ENCODE measurements at regions not wholly inside any gene's neighbourhood (a gene's known extent, or its start where the extent isn't known, plus 50 kb on each side); places are given as distances from the start of the nearest gene placed in this dataset.

DNA sequence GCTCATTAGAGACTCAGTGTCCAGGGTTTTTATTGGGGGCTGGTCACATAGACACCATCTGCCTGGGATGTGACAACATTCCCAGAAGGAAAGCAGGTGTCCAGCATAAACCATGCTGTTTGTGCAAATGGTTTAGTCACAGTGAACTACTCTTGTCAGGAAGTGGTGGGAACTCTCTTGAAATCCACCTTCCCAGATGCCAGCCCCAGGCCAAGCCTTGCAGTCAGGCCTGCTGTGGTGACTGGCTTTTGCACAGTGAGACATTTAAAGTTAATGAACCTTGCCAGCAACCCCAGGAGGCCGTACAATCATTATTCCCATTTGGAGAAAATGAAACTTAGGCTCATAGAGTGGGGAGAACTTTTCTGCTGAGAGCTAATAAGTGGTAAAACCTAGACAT lies 242.5 kb upstream of the KCNG1 start:
- DNase-seq: no peak

DNA sequence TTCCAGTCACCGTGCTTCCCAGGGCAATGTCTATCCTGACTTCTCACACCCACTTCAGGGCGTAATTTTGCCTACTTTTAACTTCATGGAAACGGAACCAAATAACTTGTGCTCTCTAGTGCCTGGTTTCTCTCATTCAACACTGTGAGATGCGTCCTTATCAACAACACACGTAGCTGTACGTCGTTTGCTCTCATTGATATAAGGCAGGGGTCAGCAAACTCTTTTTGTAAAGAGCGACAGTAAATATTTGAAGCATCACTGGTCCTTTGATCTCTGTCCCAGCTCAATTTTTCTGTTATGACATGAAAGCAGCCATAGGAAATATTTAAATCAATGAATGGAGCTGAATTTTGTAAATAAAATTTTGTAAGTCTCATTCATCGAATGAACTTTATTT lies 239.3 kb upstream of the KCNG1 start:
- no peak for DNase-seq

DNA sequence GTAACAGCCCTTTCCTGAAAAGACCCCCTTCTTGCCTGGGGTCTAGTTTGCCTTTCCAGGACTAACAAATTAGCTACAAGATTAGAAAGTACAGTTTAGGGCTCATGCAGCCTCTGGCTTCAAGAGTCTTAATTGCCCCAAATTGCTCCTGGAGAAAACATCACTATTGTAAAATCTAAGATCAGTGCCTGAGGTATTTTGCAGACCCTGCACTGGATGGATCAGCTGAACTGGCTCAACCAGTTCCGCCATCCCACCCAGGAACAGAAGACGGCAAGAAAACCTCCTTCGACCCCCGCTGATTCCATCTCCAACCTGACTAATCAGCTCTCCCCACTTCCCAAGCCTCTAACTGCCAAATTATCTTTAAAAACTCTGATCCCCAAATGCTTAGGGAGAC lies 236.5 kb upstream of the KCNG1 start:
- DNase-seq: no peak

DNA sequence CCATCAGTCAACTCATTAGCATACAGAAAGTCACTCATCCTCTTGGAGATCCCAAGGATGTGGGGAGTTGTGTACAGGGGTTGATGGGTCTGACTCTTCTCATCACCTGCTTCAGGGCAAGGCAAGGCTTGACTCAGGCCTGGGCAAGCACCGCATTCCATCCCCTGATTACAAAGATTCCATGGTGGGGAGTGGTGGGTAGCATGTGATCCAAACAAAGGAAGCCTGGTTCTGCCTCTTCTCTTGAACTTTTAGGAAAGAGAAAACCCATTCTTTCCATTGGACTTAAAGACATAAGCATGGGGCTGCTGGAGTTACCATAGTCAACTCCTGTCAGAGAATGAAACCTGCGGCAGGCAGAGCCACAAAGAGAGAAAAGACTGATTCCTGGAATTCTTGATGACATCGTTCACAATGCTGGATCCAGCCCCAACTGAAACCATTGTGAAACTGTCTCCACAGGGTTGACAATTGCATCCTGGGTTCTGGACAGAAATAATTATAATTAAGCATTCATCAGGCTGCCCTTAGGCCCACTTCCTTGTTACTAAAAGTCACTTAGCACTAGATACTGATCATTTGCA lies 235.8 kb upstream of the KCNG1 start:
- no peak for DNase-seq

DNA sequence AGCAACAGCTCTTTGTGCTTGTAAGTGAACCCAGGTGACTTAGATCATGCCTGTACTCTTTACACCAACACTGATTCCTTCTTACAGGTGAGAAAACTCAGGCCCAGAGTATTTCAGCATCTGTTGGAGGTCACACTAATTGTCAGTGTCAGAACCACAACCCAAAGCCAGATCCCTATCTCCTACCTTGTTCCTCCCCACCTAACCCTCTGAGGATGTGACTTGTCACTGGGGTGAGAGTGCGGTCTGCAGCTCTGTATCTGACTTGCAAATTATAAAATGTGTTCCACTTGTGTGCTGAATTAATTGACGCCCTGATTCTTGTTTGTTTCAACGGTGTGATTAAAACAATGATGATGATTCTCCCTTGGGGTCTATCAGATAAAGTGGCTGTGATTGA lies 232.5 kb upstream of the KCNG1 start:
- no peak for DNase-seq

DNA sequence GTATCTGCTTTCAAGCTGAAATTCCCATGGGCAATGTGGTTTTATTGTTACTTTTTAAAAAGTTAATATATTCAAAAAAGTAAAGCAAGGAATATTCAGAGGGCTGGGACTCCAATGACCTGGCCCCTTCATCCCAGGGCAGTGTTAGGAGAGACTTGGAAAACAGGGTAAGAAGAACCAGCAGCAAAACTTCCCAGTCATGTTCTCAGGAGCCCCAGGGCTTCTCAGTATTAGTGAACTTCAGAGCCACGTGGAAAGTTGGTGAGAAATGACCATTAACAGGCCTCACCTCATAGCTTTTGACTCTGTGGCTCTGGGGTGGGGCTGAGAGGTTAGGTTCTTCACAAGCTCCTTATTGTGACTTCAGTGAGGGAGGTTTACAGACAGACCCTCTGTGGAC lies 230.4 kb upstream of the KCNG1 start:
- DNase-seq: no peak

DNA sequence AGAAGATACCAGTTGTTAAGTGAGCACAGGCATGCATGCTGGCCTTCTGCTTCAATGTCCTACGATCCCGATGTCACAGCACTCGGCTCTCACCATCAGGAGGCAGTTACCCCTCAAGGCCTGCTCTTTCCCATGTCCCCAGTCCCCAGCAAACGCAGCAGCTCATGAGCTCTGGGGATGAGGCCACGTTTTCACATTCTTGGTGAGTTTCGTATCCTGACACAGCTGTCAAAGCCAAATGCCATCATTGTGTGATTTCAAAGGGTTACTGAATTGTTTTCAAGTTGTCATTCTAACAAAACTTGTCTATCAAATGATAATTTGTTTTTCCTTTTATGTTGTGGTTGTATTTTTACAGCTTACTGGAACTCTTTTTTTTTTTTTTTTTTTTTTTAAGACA lies 226.9 kb upstream of the KCNG1 start:
- DNase-seq: no peak

DNA sequence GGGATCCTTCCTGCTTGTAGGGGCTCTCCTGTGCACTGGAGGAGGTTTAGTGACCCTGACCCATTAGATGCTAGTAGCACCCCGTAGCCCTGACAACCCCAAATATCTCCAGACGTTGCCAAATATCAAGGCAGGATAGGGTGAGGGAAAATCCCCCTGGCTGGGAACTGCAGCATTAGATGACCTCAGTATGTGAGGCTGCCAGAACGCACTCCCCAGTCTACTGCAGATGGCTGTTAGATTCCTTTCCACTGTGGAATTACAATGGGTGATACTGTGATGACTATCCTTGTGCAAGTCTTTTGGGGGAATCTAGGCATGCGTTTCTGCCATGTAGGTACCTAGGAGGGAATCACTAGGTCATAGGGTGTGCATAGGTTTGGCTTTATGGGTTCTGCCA lies 226.3 kb upstream of the KCNG1 start:
- DNase-seq: no peak

DNA sequence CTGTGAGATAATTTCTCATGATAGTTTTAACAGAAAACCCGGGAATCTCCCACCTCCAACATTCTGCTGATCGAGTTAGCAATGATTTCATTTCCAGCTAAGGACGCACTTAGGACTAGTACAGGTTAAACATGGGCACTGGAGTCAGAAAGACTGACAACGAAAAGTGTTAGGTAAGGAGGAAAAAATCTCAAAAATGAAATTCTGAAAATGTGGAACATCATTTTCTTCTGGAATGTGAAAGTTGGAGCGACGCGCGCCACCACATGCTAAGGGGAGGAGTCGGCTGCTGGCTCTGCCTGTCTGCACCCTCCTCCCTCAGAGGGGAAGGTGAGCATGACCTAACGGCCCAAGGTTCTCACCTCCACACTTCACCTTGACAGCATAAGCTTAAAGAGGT lies 221.6 kb upstream of the KCNG1 start:
- no peak for DNase-seq

DNA sequence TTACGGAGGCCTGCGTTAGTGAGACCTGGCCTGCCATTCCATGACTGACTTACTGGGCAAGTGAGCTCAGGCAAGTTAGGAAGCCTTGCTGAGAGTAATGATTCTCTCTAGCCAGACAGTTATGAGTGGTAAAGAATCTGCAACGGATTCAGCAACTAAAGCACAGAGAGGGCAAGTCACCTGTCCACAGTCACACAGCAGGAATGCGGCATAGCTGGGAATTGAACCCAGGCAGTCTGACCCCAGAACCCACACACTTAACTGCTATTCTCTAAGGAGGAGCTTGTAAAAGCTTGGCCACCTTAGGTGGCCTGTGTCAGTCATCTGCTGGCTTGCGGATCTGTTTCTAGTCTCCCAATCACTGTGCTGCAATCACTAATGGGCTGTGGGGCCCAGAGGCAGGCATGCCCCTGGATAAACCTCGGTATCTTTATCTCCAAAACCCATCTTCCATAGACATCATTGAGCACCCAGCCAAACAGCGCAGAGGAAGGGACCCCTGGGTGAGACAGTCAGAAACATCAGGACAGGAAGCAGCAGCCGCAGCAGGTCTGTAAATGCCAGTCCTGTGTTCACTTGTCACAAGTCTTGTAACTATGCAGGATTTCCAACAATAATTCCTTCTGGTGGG lies 215.9 kb upstream of the KCNG1 start:
- DNase-seq: no peak

DNA sequence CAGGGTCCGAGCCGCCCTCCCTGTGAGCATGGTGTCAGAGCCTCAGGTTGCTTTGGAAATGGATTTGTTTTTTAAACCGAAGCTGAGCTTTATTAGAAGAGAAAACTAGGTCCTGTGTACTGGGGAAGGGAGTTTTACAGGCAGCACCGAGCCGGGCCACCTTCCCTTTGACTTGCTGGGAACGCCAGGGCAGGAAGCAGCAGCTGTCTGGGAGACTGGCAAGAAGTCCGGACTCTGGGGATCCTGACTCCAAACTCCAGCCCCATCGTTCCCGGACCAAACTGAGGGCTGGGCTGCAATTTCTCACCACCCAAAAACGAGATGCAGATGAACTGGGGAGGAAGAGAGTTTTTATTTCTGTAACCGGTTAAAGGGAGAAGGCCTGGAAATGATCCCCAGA lies 214.9 kb upstream of the KCNG1 start:
- no peak for DNase-seq

DNA sequence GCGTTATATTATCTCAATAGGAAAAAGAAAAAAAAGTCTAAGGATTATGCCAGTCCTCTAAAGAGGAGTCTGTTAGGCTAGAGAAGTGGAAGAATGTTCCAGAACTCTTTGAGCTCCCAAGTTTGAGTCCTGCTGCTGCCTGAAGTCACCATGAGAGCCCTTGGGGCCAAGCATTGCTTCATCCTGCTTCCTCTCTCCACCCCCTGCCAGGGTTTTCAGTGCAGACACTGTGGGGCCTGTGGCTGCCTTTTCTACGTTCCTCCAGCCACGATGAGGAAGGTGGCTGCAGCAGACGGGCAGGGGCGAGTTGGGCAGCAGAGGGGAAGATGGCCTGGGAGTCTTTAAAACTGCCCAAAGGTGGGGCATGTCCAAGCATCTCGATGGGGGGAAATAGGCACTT lies 214.4 kb upstream of the KCNG1 start:
- DNase-seq: no peak

DNA sequence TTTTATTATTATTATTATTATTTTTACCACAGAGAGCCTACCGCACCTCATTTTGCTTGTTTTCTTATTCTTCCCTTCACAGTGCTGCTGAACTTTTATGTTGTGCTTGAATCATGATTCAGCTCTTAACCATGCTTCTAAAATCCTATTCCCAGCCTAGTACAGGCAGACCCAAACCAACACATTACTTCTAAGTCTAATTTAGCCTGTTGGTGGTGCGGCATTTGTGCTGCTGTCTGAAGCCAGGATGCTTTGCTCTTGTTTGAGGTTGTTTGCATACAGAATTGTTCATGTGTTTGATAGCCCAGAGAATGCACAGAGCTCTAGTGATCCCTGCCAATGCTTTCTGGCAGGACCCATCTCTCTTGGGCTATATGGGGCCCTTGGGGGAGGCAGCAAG lies 213.5 kb upstream of the KCNG1 start:
- DNase-seq: no peak

DNA sequence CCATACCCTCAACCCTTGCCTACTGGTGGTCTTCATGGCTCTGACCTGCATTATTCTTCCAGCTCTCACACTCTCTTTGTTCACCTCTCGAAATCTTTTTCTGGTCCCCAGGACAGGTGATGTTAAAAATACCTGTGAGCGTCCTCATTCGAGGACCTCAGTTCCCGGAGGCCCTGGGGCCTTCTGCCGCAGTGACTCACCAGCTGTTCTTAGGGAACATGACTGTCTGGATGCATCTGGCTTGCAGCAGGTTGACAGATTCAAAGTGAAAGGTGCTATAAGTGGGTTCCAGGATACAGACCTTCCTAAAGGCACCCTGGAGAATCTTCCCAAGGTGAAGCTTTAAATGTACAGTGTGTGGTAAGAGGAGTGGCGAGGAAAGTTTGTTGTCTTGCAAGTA lies 210.4 kb upstream of the KCNG1 start:
- no peak for DNase-seq

DNA sequence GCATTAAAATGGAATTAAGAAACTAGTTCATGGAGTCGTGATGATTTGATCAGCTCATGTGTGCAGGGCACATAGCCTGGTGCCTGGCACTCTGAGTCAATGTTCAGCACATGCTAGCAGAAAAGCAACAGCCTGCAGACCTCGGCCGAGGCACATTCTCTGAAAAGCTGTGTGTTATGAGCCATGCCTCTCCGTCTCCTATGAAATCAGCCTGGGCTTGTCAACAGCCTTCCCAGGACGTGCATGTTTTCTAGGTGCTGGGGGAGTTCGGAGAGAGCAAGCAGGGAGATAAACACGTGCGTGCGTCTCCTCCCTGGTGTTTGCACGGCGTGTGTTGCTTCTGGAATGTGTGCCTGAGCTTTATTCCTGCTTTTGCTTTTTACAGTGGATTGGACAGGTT lies 207.8 kb upstream of the KCNG1 start:
- DNase-seq: no peak

DNA sequence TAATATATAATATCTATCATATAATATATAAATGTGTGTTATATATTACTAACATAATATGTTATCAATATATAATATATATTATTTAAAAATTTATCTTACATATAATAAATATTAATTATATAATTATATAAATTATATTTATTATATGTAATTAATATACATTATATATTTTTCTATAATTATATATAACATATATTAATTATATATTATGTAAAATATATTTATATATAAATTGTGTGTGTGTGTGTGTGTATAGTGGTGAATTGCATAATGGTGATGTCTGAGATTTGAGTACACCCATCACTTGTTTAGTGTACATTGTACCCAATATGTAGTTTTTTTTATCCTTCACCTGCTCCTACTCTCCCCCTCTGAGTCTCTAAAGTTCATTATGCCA lies 205.9 kb upstream of the KCNG1 start:
- DNase-seq: no peak

DNA sequence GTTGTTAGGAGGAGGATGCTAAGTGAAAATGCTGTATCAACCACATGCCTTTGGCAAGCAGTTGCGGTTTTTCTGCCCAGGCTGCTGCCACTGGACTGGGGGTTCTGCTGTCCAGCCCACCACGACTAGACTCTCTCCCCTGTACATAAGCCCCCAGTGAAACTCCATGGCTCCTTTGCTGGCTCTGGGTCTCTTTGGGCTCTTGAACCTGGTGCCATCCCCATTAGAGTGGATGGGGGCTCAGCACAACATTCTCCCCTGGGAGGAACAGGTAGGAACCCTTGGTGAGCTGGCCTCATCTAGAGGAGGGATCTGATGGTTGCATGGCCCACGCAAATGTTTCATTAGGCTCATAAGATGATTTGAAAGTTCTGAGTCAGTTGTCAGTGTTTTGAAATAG lies 204.8 kb upstream of the KCNG1 start:
- no peak for DNase-seq

DNA sequence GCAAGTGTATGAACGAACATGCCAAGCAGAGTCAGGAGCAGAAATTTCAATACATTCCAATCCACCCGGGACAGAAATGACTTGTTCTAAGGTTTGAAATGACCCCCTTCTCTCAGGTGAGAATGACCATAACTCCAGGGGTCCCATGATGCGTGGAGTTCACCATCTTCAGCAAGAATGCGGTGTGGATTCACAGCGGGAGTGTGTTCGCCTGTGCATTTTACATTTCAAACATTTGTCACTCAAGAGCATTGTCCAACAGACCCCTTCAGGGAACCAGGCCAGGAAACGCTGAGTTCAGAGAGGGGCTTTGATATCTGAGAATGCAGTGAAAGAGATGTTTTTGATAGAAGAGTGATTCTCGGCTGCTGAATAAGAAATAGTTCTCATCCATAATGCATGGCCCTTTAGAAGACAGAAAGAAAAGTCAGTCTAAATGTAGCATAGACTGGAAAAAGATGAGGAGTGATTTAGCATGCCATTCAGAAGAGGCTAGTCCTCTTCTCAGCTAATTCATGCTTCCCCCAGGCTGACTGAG lies 200.3 kb upstream of the KCNG1 start:
- no peak for DNase-seq

DNA sequence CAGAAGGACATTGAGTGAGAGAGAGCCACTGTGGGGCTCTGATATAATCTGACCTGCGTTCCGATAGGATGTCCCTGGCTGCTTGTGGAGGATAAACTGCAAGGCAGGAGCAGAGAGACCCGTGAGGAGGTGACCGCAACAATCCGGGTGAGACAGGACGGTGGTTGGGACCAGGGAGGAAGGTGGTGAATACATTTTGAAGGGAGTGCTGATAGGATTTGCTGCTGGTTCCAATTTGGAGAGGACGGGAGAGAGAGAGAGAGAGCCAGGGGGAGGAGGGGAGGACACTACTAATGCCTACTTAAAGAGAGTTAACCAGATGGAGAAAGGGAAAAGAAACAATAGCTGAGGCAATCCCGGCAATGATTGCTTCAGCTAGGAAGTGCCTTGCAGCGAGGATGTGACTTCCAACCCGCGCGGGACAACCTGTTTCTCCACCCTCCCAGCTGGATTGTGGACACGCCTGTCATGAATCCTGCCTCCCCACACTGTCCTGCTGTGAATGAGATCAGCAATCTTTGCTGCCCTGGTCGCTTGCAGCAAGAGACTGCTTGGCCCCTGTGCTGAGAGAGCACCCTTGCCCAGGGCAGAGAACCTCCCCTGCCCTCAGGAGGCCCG lies 199.0 kb upstream of the KCNG1 start:
- DNase-seq: no peak

DNA sequence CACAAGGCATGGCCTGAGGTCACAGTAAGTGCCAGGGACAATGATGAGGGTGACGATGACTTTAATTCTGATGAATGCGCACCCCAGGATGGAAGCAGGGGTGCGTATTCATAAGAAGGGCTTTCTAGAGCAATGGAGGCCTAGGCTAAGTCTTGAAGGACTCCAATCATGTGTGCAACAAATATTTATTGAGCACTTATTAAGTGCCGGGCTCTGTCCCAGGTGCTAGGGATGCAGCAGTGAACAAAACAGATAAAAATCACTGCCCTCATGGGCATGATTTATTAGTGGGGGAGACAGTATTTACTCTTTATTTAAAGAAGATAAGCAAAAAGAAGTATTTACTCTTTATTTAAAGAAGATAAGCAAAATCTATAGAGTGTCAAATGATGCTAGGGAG lies 198.2 kb upstream of the KCNG1 start:
- no peak for DNase-seq

DNA sequence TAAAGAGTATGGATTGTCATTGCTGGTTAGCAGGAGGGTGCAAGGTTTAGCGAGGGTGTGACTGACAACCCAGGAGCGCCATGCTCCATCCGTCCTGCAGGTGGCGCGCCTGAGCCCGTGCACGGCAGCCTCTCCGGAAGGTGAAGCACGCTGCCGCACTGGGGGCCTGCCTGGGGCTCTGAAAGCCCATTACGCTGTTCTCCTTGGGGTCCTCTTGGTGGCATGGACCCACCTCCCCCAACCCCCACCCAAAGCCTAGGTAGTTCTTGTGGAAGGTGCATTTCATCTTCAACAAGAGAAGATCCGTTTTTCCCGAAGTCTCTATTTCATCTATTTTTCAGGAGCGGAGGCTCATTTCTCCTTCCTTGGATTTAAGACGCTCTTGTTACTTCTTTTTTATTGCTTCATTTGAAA lies 197.4 kb upstream of the KCNG1 start:
- DNase-seq: no peak

DNA sequence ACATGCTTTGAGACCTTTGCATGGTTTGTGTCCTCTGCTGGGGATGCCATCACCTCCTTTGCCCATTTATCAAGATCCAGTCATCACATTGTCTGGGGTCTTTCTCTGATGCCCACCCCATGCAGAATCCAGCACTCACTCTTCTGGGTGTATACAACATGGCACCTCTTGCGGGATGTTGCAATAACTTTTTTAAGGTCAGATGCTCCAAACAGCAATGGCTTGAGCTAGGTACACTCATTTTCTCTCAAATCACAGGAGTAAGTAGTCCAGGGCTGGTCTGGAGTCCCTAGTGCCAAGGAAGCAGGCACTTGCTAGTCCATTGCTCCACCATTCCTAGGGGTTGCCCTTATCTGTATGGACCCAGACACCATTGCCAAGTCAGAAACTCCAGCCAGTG lies 196.6 kb upstream of the KCNG1 start:
- no peak for DNase-seq

DNA sequence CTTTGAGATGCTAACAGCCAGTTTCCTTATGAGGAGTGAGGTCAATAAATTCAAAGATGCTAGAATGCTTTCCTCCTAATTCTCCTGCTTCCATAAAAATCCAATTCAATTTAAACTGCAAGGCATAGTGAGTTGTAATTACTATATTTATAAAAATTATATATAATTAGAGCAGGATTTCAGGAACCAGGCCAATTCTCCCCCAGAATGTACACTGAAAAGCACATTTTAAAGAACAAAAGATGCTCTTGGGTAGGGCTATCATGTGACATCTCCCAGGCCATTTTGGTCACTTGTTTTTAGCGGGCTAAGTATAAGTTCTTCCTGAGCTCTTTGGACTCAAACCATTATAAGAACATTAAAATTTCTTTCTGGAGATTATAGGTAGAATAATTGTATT lies 195.7 kb upstream of the KCNG1 start:
- no peak for DNase-seq

DNA sequence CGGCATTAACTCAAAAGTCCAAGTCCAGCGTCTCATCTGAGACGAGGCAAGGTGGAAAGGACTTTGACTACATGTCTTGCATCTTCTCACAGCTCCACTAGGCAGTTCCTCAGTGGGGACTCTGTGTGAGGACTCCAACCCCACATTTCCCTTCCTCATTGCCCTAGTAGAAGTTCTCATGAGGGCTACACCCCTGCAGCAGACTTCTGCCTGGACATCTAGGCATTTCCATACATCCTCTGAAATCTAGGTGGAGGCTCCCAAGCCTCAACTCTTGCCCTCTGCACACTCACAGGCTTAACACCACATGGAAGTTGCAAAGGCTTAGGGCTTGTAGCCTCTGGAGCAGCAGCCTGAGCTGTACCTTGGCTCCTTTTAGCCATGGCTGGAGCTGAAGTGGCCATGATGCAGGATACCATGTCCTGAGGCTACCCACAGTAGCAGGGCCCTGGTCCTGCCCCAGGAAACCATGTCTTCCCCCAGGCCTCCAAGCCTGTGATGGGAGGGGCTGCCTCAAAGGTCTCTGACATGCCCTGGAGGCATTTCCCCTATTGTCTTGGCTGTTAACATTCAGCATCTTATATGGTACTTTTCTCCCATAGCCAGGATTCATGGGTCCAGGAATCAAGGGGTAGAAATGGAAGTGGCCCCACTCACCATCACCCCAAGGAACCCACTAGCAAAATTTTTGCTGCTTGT lies 194.6 kb upstream of the KCNG1 start:
- DNase-seq: no peak

All from GOT3 (cell line).